ENCODE measurements at regions not wholly inside any gene's neighbourhood (a gene's known extent, or its start where the extent isn't known, plus 50 kb on each side); places are given as distances from the start of the nearest gene placed in this dataset.
A peak's percentile ranks its signal among the peaks of the same experiment; 100 is the strongest.

GRCh38 chr9:88224938-88225337 is 86.7 kb upstream of the SPATA31C2 start:
- DNase-seq, result no peak

- DNase-seq, result no peak
Measured at GRCh38 chr9:88221105-88221504, 82.8 kb upstream of the SPATA31C2 start.

- DNase-seq, result no peak
Measured at GRCh38 chr9:88220652-88221051, 82.4 kb upstream of the SPATA31C2 start.

- DNase-seq, result no peak
Measured at GRCh38 chr9:88219601-88220000, 81.3 kb upstream of the SPATA31C2 start.

GRCh38 chr9:88218726-88219125 is 80.5 kb upstream of the SPATA31C2 start:
- DNase-seq, result no peak

DNA sequence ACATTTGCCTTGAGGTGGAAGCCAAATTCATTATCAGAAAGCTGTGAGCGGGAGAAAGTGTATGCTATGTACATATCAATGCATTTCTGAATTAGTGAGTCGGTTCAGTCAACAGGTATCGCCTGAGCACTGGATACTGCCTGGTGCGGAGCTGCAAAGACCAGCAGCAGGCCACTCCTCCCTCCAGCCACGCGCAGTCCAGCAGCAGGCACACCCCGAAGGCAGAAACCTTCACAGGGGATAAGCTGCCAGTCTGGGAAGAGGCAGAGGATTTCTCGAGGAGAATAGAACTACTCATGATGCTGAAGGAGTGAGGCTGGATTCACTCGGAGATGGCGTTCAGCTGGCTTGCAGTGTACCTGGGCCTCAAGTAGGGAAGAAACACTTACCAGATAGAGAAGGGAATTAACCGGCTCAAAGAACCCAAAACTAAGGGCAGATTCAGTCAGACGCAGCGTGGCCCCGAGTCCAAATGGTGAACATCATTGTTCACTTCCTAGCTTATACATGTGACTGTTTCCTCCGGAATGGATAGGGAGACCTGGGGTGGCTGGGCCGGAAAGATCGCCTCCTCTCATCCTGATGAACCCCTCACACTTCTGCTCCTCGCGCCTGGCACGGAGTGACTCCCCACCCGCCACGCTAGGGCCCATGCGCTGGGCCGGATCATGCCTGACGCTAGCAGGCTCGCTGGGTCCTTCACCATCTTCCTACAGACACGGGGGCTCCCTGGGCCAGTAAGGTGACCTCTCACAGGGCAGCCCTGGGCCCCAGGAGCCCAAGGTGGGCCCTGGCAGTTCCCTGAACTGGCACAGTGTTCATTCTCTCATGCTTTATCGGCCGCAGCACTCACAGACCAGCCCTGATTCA is 78.1 kb upstream of the SPATA31C2 start:
- no peak for DNase-seq

- DNase-seq, result no peak
Measured at GRCh38 chr9:88215196-88216125, 77.2 kb upstream of the SPATA31C2 start.

DNA sequence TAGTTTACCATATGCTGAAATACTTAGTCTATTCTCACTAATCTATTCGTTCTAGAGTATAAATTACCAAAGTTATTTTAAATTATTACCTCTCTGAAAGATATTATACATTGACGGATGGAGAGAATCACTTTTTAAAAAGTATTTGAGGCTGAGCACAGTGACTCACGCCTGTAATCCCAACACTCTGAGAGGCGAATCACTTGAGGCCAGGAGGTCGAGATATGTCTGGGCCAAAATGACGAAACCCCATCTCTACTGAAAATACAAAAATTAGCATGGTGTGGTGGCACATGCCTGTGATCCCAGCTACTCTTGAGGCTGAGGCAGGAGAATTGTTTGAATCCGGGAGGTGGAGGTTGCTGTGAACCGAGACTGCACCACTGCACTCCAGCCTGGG is 64.0 kb upstream of the SPATA31C2 start:
- no peak for DNase-seq

- peak; percentile 12 to 31 for DNase-seq
Measured at GRCh38 chr9:88198341-88198807, 60.1 kb upstream of the SPATA31C2 start.

GRCh38 chr9:88197781-88198340 is 59.6 kb upstream of the SPATA31C2 start:
- peak in 1 of 2 experiments; percentile 23 for DNase-seq

DNA sequence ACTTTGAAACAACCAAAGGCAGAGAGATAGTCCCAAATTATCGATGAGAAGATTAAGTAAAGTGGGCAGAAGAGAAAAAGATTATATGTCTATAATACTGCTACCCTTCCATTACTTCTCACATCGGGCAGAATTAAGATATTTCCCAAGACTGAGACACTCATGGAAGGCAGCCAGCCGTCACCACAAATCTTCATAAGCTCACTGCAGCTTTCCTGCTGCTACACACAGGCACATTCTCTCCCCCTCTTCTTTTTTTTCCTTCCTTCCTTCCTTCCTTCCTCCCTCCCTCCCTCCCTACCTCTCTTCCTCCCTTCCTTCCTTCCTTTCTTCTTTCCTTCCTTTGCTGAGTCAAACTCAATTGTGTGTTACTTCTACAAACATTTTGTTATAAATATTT is 58.7 kb upstream of the SPATA31C2 start:
- peak; percentile 76 to 77 for DNase-seq

- DNase-seq, result no peak
Measured at GRCh38 chr9:88196142-88196790, 58.0 kb upstream of the SPATA31C2 start.

DNA sequence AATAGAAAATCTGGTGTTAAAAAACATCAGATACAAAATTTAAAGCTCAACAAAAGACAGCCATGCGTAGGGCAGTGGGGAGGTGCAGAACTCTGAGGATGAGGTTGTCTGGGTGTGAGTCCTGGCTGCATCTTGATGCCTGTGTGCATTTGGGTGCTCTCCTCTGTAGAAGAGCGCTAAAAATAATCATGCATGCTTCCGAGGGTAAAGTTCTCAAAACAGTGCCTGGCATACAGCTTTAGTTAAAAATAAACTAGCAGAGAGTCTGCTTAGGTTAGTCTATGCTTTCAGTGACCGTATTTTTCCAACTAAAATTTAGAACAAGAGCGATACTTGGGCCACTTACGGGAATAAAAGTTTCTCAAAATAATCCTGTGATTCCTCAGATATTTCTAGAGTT is 55.5 kb upstream of the SPATA31C2 start:
- DNase-seq, result no peak

- no peak for DNase-seq
Measured at GRCh38 chr9:88191456-88191855, 53.2 kb upstream of the SPATA31C2 start.

- DNase-seq, result no peak
Measured at GRCh38 chr9:88189371-88189770, 51.1 kb upstream of the SPATA31C2 start.

Data from Kasumi-1 (cell line).